HG03159 (cell line): ENCODE measurements at regions not wholly inside any gene's neighbourhood (a gene's known extent, or its start where the extent isn't known, plus 50 kb on each side); places are given as distances from the start of the nearest gene placed in this dataset.
"Not testable (repeated sequence)": the region's sequence is repeated elsewhere in the genome, so short reads cannot be mapped to it uniquely, and the experiment has no call there.

Experiments used
- ATAC-seq: cut with Tn5 transposase; IDR thresholded peaks from one replicate; pipeline ENCODE4 v1.9.1; 2021; ENCODE audit warnings: mild to moderate bottlenecking, moderate library complexity; ENCODE audit not compliant: unreplicated experiment

GRCh38 chr2:5629510-5629909 lies 62.7 kb upstream of the SOX11 start:
- not testable (repeated sequence) for ATAC-seq

DNA sequence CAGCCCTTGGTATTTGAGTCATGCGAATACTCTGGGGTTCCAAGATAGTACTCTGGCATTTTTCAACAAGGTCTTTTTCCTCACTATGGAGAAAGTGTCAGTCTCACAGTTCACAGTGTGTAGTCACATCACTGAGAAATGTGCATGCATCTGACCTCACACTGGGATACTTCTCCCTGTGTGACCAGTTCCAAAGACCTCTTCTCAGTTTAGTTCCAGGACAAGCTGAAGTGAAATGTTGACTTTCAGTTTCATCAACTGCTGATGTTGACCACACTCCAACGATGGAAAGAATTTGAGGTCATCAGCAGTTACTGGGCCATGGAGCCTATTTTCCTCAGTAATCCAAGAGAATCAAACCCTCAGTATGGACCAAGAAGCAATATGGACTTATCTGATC lies 55.1 kb upstream of the SOX11 start:
- ATAC-seq = not testable (repeated sequence)
